Nephron progenitor cell (in vitro differentiated cells): ENCODE measurements at regions not wholly inside any gene's neighbourhood (a gene's known extent, or its start where the extent isn't known, plus 50 kb on each side); places are given as distances from the start of the nearest gene placed in this dataset.

Experiments used
- DNase-seq: peaks from one replicate; pipeline ENCODE4 v3.0.0; 2021
- H3K27ac Mint-ChIP-seq: 2 replicates; pipeline ENCODE4 v1.8.0; 2021; ENCODE audit warnings: mild to moderate bottlenecking, moderate library complexity, mixed read lengths
- H3K27me3 Mint-ChIP-seq: 2 replicates; pipeline ENCODE4 v1.8.0; 2021; ENCODE audit warnings: mild to moderate bottlenecking, low read depth, mixed read lengths; ENCODE audit not compliant: poor library complexity
- H3K36me3 Mint-ChIP-seq: 2 replicates; pipeline ENCODE4 v1.8.0; 2021; ENCODE audit warnings: low read depth, mixed read lengths
- H3K4me1 Mint-ChIP-seq: 2 replicates; pipeline ENCODE4 v1.8.0; 2021; ENCODE audit warnings: mixed read lengths
- H3K4me3 Mint-ChIP-seq: 2 replicates; pipeline ENCODE4 v1.8.0; 2021; ENCODE audit warnings: mild to moderate bottlenecking, moderate library complexity, mixed read lengths
- H3K9me3 Mint-ChIP-seq: 2 replicates; pipeline ENCODE4 v1.8.0; 2021; ENCODE audit warnings: mild to moderate bottlenecking, moderate library complexity, mixed read lengths
- CTCF ChIP-seq: fragments of 200-600 bp; sonication (generic); IDR thresholded peaks from 2 replicates; pipeline ENCODE4 v1.5.0; 2021; ENCODE audit warnings: antibody characterized with exemption

GRCh38 chr3:54046641-54047214 is 75.6 kb upstream of the CACNA2D3 start:
- Mint-ChIP-seq H3K4me3 (no peak overlapping the region), H3K36me3 (no peaks in the 10 kb centered on the region), H3K9me3 (no peaks in the 10 kb centered on the region), H3K27ac (no peak overlapping the region), H3K27me3 (peaks cover 4% of the 10 kb centered on the region), H3K4me1 (peaks cover 39% of the 10 kb centered on the region)
- no peak for DNase-seq
- no peak for TF ChIP-seq CTCF

GRCh38 chr3:54045061-54045815 is 77.1 kb upstream of the CACNA2D3 start:
- Mint-ChIP-seq H3K4me1 (peaks cover 32% of the 10 kb centered on the region), H3K27ac (no peak overlapping the region), H3K36me3 (no peaks in the 10 kb centered on the region), H3K9me3 (no peaks in the 10 kb centered on the region), H3K4me3 (no peak overlapping the region), H3K27me3 (peaks cover 1% of the 10 kb centered on the region)
- no peak for TF ChIP-seq CTCF
- DNase-seq = no peak

- Mint-ChIP-seq H3K27me3 (peaks cover 4% of the 10 kb centered on the region), H3K9me3 (no peaks in the 10 kb centered on the region), H3K4me1 (peaks cover 35% of the 10 kb centered on the region), H3K36me3 (no peaks in the 10 kb centered on the region), H3K27ac (no peak overlapping the region), H3K4me3 (no peak overlapping the region)
- DNase-seq = no peak
- TF ChIP-seq CTCF = no peak
These were observed 80.0 kb upstream of the CACNA2D3 start for GRCh38 chr3:54042259-54042823.

GRCh38 chr3:54040476-54040875 is 81.9 kb upstream of the CACNA2D3 start:
- H3K9me3 Mint-ChIP-seq = no peaks in the 10 kb centered on the region
- peaks cover 7% of the 10 kb centered on the region for H3K27me3 Mint-ChIP-seq
- TF ChIP-seq CTCF = no peak
- H3K27ac Mint-ChIP-seq = no peak overlapping the region
- no peak overlapping the region for H3K4me3 Mint-ChIP-seq
- H3K4me1 Mint-ChIP-seq = peaks cover 30% of the 10 kb centered on the region
- H3K36me3 Mint-ChIP-seq = no peaks in the 10 kb centered on the region
- DNase-seq = no peak

GRCh38 chr3:54038391-54038790 is 84.0 kb upstream of the CACNA2D3 start:
- no peaks in the 10 kb centered on the region for H3K9me3 Mint-ChIP-seq
- H3K27me3 Mint-ChIP-seq = peaks cover 14% of the 10 kb centered on the region
- H3K27ac Mint-ChIP-seq = peak overlapping the region; percentile 8
- H3K4me1 Mint-ChIP-seq = peaks cover 16% of the 10 kb centered on the region
- DNase-seq = no peak
- H3K4me3 Mint-ChIP-seq = no peak overlapping the region
- H3K36me3 Mint-ChIP-seq = no peaks in the 10 kb centered on the region
- no peak for TF ChIP-seq CTCF
